Ovary (tissue), 3 donors: ENCODE measurements at regions not wholly inside any gene's neighbourhood (a gene's known extent, or its start where the extent isn't known, plus 50 kb on each side); places are given as distances from the start of the nearest gene placed in this dataset.

Experiments used
- POLR2A ChIP-seq: fragments of 450-650 bp; IDR thresholded peaks from one replicate; pipeline ENCODE4 v1.6.1; 2017; ENCODE audit warnings: antibody characterized with exemption, mild to moderate bottlenecking, moderate library complexity
- TF ChIP-seq, protein P1 (sequence below), 3 donors: fragments of 450-650 bp in 2 of 3; fragments of 200-600 bp in 1 of 3; IDR thresholded peaks; one replicate each; pipeline versions ENCODE4 v1.5.1 to v1.8.0; 2016 to 2022; ENCODE audit warnings: antibody characterized with exemption in 3 of 3, mild to moderate bottlenecking in 1 of 3
- donor health status: DM: no; HTN: no; CAD: no.

DNA sequence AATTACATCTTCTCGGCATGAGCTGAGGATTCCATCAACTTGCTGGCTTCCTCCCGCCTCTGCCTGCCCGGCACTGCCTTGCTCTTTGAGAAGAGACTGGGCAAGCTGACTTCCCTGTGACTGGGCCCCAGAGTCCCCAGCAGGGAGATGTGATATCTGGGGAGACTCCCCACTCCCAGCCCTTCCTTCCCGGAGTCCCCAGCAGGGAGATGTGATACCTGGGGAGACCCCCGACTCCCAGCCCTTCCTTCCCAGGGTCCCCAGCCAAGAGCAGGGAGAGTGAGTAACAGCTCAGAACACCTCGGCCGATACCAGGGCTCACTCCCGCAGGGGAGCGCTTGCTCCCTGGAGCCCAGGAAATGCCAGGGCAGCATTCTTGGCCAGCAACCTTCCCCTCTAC, 90.1 kb upstream of the NEURL1B start:
- TF ChIP-seq POLR2A, result no peak
- TF ChIP-seq, protein P1, sequence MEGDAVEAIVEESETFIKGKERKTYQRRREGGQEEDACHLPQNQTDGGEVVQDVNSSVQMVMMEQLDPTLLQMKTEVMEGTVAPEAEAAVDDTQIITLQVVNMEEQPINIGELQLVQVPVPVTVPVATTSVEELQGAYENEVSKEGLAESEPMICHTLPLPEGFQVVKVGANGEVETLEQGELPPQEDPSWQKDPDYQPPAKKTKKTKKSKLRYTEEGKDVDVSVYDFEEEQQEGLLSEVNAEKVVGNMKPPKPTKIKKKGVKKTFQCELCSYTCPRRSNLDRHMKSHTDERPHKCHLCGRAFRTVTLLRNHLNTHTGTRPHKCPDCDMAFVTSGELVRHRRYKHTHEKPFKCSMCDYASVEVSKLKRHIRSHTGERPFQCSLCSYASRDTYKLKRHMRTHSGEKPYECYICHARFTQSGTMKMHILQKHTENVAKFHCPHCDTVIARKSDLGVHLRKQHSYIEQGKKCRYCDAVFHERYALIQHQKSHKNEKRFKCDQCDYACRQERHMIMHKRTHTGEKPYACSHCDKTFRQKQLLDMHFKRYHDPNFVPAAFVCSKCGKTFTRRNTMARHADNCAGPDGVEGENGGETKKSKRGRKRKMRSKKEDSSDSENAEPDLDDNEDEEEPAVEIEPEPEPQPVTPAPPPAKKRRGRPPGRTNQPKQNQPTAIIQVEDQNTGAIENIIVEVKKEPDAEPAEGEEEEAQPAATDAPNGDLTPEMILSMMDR (IDR thresholded peaks at IDR 0.05), result no peak
